RKO (cell line): ENCODE measurements at regions not wholly inside any gene's neighbourhood (a gene's known extent, or its start where the extent isn't known, plus 50 kb on each side); places are given as distances from the start of the nearest gene placed in this dataset.
A peak's percentile ranks its signal among the peaks of the same experiment; 100 is the strongest.

Experiments used
- DNase-seq: peaks from one replicate; pipeline ENCODE4 v3.0.0-alpha.2; 2016; ENCODE audit warnings: low spot score

DNA sequence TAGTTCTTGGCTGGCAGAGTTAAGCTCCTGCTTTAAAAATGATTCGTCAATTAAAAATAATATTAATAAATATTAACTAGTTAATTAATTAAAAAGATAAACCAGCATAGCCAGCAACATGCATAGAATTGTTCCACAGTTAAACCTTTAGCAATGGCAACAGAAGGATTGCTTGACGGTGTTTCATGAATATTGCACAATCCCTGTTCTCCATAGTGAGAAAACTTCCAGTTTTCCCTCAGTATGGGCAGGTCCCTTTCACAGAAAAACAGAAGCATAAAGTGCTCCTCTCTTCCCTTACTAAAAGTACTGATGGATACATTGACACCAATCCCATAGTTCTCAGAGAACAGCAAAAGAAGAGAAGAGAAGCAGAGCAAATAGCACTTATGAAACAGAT is 71.4 kb upstream of the CAST start:
- no peak for DNase-seq

DNA sequence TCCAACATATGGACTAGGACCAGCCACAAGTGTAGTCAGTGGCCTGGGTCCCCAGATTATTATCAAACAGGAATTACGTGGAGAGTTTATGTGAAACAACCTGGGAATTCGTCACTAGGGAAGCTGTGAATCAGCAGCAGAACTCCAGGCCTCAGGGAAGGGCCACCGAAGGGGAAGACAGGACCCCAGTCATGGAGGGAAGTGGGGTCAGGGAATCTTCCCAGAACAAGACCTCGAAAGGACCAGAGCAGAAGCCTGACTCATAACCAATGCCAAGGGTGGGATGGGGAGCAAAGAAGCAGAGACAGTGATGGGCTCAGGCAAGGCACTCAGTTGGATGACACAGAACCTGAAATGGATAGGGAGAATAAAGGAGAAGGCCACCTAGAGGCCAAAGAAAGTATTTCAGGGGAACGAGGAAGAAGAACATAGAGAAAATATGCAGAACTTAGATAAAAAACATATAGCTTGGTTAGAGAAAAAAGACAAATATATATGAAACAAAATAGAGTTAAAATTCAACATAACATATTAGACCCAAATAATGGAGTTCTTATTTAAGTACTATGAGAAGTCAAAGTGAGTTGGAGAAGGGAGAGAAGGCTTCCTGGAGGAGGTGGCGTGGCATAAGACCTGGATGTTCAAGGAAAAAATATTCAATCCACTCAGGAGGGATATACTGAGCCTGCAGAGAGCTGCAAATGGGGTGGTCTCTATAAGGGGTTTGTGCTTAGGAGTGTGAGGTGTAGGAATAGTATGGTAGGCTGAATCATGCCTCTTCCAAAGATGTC is 66.7 kb upstream of the CAST start:
- DNase-seq = peak; percentile 16

DNA sequence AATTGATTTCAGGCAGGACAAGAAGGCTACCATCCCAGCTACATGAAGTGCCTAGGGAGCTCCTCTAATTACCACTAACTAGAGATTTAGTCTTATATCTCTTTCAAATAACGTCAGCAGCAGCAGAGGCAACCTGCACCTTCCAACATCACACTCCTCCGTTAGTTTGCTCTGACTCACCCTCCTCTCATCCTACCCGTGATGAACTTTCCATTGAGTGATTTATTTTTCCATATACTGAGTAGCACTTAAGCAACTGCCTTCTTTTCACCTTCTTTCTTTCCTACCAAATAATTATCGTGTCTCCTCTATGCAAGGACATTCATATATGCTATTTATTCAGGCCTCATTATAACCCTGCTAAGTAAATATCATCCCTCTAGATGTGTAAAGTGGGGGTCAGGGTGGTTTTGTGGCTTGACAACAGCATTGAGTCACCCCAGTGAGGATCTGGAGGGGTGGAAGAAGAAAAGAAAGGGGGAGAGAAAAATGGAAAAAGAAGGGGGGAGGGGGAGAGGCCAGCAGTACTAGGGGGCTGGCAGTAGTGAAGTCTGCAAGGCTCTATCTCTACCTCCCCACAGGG is 64.6 kb upstream of the CAST start:
- DNase-seq = peak; percentile 55

DNA sequence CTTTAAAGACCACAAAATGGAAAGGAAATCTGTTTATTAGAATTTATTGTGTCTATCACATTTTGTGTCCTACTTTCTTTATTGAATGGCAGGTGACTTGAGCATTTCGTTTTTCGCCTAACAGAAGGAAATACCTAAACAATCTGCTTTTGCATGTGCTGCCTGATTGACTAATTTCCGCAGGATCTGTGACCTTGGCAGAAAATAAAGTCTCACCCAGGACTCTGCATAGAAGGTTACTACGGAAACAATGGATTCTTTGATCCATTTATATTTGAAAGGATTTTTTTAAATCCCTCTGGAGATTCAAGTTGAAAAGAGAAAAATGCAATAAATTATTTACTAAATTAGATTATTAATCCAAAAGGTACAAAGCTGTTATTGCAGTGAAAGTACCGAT is 61.0 kb upstream of the CAST start:
- no peak for DNase-seq

DNA sequence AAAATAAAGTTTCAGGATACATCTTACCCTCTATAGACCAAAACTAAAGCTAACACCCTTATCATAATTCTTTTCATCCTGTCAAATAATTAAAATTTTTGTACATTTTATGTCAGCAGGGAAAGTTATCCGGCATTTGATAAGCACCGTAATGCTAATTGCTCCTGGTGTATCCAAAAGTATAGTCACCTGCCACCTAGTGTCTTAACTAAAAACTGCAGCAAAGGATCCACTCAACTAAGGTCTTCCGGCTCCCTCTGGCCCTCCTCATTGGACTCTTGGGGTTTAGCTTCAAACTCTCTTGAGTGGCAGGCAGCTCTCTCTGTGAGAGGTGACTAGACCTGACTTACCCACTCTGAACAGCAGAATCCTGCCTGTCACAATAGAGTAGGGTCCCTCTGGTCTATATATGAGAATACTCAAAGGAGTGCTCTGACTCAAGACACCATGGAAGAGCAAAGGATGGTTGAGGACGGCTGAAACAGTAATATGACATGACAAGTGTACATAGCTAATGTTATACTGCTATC is 60.4 kb upstream of the CAST start:
- peak; percentile 73 for DNase-seq

DNA sequence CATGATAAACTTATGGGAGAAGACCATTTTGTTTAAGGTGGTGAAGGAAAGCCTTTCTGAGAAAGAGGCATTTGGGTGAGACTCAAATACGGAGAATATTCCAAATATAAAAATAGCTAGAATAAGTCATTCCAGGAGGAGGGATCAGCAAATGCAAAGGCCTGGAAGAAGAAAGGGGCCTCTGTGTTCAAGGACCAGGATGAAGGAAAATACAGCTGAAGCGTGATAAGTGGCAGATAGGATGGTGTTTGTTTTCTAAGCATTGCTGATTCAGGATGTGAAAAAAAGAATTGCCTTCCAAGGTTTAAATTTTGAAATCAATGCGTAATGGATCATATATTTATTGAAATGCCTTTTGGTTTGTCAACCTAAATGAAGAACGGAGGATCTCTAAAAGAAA is 59.4 kb upstream of the CAST start:
- no peak for DNase-seq

DNA sequence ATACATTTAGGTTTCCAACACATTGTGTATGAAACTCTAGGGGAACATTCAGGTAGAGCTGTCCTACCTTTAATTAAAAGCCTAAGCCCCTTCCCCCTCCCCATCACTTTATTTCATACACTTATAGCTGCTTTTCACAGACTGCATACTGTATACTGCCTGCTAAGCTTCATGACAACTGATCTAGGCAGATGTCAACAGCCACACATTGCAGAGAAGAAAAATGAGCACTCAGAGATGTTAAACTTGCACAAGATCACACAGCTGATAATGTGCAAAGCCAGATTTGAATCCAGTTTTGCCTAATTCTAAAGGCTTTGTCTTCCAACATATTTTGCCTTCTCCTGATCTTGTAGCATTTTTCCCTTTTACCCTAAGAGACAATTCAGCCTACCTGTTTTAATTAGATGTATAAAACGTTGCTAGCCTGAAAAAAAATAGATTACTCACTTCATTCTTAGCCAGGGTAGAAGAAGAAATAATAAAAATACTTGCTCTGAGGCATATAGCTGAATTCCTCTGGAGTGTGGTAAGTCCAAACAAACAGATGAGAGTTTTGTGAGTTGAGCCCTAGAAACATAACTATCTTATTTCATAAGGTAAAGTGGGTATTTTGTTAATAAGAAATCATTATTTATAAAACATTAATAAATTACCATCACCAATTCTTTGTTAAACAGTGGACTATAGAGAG is 56.9 kb upstream of the CAST start:
- DNase-seq = no peak

DNA sequence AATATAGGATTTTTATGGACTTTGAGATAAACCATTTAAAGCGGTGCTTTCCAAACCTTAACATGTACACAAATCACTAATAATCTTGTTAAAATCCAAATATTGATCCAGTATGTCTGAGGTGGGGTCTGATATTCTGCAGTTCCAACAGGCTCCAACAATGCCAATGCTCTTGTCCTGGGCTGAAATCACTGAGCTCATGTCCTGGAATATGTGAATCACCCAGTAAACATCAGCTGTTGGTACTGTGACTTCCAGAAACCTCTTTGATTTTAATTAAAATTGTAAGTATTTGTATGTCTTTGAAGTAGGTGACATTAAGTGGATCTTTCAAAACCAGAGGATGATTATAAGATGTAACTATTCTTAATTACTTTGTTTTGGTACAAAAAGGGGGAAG is 52.8 kb upstream of the CAST start:
- no peak for DNase-seq

DNA sequence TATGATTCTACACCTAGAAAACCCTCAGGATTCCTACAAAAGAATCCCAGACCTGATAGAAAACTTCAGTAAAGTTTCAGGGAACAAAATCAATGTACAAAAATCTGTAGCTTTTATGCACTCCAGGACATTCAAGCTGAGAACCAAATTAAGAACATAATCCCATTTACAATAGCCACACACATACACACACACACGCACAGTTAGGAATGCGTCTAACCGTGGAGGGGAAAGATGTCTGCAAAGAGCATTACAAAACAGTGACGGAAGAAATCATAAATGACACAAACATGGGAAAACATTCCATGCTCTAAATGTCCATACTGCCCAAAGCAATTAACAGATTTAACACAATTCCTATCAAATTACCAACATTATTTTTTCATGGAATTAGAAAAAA is 51.4 kb upstream of the CAST start:
- no peak for DNase-seq

DNA sequence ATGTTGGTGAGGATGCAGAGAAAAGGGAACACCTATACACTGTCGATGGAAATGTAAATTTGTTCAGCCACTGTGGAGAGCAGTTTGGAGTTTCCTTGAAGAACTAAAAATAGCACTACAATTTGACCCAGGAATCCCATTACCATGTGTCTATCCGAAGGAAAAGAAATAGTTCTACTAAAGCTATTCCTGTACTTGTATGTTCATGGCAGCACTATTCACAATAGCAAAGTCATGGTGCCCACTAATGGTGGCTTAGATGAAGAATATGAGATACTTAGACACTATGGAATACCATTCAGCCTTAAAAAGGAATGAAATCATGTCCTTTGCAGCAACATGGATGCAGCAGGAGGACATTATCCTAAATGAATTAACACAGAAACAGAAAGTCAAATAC is 50.2 kb upstream of the CAST start:
- no peak for DNase-seq
